Adrenal gland (tissue), 5 donors: ENCODE measurements at regions not wholly inside any gene's neighbourhood (a gene's known extent, or its start where the extent isn't known, plus 50 kb on each side); places are given as distances from the start of the nearest gene placed in this dataset.

ENCODE experiments used
- CTCF ChIP-seq, 6 experiments: fragments of 450-650 bp in 4 of 6; fragments of 200-600 bp in 2 of 6; sonication (generic) in 1 of 6; IDR thresholded peaks; 1 replicate in 5 of 6; 2 replicates in 1 of 6; pipeline versions ENCODE4 v1.5.1 to v1.8.0; 2016 to 2021; ENCODE audit warnings: antibody characterized with exemption in 6 of 6, mild to moderate bottlenecking in 2 of 6, moderate library complexity in 1 of 6
- POLR2A ChIP-seq, 2 donors: fragments of 450-650 bp; IDR thresholded peaks; one replicate each; pipeline ENCODE4 v1.6.1; 2017; ENCODE audit warnings: antibody characterized with exemption in 2 of 2, mild to moderate bottlenecking in 2 of 2, moderate library complexity in 1 of 2
- donor health status: DM: no; HTN: no; CAD: no.

DNA sequence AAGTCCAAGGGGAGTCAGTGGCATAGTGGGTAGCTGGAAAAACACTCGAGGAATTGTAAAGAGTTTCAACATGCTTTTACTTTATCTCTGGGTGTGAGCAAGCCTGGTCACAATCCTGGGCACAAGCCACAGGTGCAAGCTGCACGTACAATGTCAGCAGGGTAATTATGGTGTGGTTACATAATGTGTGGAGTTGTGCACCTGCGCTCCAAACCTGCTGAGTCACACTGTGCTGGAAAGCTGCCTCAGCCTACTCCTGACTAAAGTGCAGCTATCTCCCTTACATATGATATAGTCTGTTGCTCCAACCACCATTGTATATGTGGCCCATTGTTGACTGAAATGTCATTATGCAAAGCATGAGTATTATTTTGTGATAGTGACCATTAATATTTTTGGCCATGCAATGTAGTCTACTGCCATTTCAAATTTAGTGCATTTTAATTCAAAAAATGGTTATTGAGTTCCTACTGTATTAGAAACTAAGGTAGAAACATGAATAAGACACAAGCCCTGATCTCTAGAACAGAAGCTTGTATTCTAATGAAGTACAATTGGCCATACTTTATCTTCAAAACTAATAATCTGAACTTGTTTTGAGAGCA lies 160.9 kb upstream of the SLC30A5 start:
- TF ChIP-seq CTCF (IDR thresholded peaks at IDR 0.05) (no peak), POLR2A (IDR thresholded peaks at IDR 0.05) (no peak)
